Central memory CD8-positive, alpha-beta T cell (primary cell): ENCODE measurements at regions not wholly inside any gene's neighbourhood (a gene's known extent, or its start where the extent isn't known, plus 50 kb on each side); places are given as distances from the start of the nearest gene placed in this dataset.
"Not testable (repeated sequence)": the region's sequence is repeated elsewhere in the genome, so short reads cannot be mapped to it uniquely, and the experiment has no call there.

ENCODE experiments used
- ATAC-seq: fragments of 150-1000 bp; cut with Tn5 transposase; replicated peaks from 2 replicates; pipeline ENCODE4 v1.10.0; 2022; ENCODE audit warnings: mild to moderate bottlenecking, moderate FRiP score, moderate number of reproducible peaks; ENCODE audit not compliant: poor library complexity, severe bottlenecking; ENCODE audit errors: extremely low read depth
- DNase-seq, 2 donors: peaks; one replicate each; pipeline ENCODE4 v3.0.0; 2021; ENCODE audit warnings: low spot score in 2 of 2
- H3K27ac Mint-ChIP-seq: one replicate; pipeline ENCODE4 v1.8.0; 2022; ENCODE audit warnings: low read depth, mild to moderate bottlenecking, moderate library complexity, mixed read lengths
- H3K27me3 Mint-ChIP-seq: one replicate; pipeline ENCODE4 v1.8.0; 2022; ENCODE audit warnings: mixed read lengths
- H3K36me3 Mint-ChIP-seq: one replicate; pipeline ENCODE4 v1.8.0; 2022; ENCODE audit warnings: mild to moderate bottlenecking, moderate library complexity, mixed read lengths; ENCODE audit not compliant: insufficient read depth
- H3K4me1 Mint-ChIP-seq: one replicate; pipeline ENCODE4 v1.8.0; 2022; ENCODE audit warnings: mixed read lengths
- H3K4me3 Mint-ChIP-seq: one replicate; pipeline ENCODE4 v1.8.0; 2022; ENCODE audit warnings: mild to moderate bottlenecking, moderate library complexity, mixed read lengths
- H3K9me3 Mint-ChIP-seq: one replicate; pipeline ENCODE4 v1.8.0; 2022; ENCODE audit warnings: mixed read lengths

DNA sequence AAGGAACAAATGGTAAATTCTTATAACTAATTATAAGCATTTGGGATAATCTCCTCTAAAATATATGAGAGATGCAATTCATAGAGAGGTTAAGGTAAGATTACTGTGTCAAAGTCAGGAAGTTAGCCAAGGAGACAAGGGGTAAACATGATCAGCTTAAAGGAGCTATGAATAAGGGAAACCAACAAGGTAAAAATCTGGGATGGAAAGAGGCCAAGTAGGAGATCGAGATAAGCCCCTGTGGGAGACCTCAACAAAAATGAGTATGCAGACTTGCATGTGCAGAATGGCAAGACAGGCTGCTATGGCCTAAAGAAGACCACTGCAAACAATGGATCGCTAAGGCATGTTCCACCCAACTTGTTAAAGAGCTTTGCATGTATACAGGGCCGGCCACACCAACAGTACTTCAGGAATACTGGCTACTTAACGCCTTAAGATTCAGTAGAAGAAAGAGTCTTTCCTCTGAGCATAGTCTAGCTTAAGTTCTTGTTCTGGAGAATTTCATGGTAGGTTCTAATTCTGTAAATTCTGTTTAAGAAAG lies 738.6 kb downstream of the GALC start:
- Mint-ChIP-seq H3K4me1 (no peaks in the 10 kb centered on the region), H3K9me3 (peaks cover 18% of the 10 kb centered on the region), H3K36me3 (no peaks in the 10 kb centered on the region), H3K4me3 (no peak overlapping the region), H3K27me3 (no peaks in the 10 kb centered on the region), H3K27ac (no peak overlapping the region)
- ATAC-seq: no peak
- no peak for DNase-seq

DNA sequence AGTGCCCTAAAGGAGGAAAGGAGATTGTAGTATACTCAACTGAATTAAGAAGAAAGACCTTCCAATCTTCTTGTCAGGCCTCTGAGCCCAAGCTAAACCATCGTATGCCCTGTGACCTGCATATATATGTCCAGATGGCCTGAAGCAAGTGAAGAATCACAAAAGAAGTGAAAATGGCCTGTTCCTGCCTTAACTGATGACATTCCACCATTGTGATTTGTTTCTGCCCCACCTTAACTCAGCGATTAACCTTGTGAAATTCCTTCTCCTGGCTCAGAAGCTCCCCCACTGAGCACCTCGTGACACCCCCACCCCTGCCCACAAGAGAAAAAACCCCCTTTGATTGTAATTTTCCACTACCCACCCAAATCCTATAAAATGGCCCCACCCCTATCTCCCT lies 739.2 kb downstream of the GALC start:
- H3K4me1 Mint-ChIP-seq, H3K27ac Mint-ChIP-seq, DNase-seq, H3K36me3 Mint-ChIP-seq, ATAC-seq, H3K4me3 Mint-ChIP-seq, H3K27me3 Mint-ChIP-seq: not testable (repeated sequence)
- peaks cover 18% of the 10 kb centered on the region for H3K9me3 Mint-ChIP-seq

DNA sequence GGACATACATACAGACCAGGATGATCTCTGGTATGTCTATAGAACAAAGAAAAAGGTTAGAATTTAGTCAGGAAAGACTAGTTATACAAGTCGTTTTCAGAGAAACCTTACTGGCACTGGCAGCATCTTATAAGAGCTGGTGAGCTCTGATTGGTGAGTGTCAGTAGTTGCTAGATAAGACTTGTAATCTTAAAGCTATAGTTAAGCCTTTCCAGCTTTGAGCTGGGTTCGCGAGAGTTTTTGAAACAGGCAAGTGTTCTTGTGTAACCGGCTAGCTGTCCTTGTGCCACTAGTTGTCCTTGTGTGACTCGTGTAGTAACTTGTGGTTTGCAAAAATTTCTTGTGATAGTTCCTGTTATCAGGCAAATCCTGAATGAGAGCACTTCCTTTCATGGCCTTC lies 740.9 kb downstream of the GALC start:
- Mint-ChIP-seq H3K36me3 (no peaks in the 10 kb centered on the region), H3K27ac (no peak overlapping the region), H3K4me3 (no peak overlapping the region), H3K4me1 (no peaks in the 10 kb centered on the region), H3K9me3 (peaks cover 16% of the 10 kb centered on the region), H3K27me3 (no peaks in the 10 kb centered on the region)
- DNase-seq (no peak), ATAC-seq (no peak)

DNA sequence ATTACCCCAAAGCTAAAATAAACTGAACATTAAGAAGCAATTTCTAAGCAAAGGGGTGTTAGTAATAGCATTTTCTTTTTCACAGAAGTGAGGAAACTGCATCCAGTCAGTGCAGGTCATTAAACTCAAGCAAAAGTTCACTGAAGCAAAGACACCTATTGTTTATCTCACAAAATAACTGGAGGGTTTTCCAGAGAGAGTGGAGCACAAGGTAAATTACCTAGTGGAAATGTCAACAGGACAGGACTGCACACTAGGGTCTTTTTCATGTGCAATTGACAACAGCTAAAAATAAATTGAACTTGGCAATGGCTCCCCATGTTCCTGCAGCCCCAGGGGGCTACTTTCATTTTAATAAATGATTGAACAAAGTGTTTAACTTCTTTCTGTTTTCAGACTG lies 742.0 kb downstream of the GALC start:
- DNase-seq (no peak), ATAC-seq (no peak)
- Mint-ChIP-seq H3K4me3 (no peak overlapping the region), H3K36me3 (no peaks in the 10 kb centered on the region), H3K9me3 (peaks cover 16% of the 10 kb centered on the region), H3K27me3 (no peaks in the 10 kb centered on the region), H3K4me1 (no peaks in the 10 kb centered on the region), H3K27ac (no peak overlapping the region)

DNA sequence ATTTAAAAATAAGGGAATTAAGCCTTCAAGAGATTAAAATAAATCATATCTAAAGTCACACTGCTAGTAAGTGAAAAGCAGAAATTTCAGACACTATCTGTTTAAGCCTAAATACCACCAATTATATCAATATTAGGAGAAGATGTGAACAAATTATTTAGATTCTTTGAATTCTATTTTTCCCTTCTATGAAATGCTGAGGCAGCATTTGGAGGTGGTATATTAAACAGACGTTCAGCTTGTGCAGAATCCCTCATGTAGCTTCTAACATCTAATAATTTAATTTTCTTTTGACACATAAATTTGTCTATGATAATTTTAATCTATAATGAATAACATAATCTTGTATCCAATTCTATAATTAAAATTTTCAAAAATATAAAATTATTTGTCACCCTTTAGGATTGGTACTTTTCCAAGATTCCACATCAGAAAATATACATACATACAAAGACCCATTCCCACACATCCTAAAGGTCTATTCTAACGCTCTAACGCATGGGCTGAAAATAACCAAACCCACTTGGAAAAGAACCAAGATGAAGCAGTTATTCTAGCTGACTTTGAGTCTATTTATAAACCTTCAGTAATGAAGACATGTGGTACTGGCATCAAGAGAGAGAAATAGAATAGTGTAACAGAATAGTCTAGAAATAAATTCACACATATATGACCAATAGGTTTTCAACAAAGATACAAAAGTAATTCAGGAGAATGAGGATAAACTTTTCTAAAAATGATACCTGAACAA lies 751.8 kb downstream of the GALC start:
- Mint-ChIP-seq H3K36me3 (no peaks in the 10 kb centered on the region), H3K4me3 (no peak overlapping the region), H3K27ac (no peak overlapping the region), H3K27me3 (no peaks in the 10 kb centered on the region), H3K4me1 (no peaks in the 10 kb centered on the region), H3K9me3 (peaks cover 29% of the 10 kb centered on the region)
- DNase-seq (no peak), ATAC-seq (no peak)

DNA sequence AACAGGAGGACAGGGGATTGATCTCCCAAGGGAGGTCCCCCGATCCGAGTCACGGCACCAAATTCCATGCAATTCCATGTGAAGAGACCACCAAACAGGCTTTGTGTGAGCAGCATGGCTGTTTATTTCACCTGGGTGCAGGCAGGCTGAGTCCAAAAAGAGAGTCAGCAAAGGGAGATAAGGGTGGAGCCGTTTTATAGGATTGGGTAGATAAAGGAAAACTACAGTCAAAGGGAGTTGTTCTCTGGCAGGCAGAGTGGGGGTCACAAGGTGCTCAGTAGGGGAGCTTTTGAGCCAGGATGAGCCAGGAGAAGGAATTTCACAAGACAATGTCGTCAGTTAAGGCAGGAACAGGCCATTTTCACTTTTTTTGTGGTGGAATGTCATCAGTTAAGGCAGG lies 752.7 kb downstream of the GALC start:
- peaks cover 34% of the 10 kb centered on the region for H3K9me3 Mint-ChIP-seq
- not testable (repeated sequence) for H3K4me3 Mint-ChIP-seq, ATAC-seq, H3K4me1 Mint-ChIP-seq, DNase-seq, H3K36me3 Mint-ChIP-seq, H3K27ac Mint-ChIP-seq, H3K27me3 Mint-ChIP-seq

DNA sequence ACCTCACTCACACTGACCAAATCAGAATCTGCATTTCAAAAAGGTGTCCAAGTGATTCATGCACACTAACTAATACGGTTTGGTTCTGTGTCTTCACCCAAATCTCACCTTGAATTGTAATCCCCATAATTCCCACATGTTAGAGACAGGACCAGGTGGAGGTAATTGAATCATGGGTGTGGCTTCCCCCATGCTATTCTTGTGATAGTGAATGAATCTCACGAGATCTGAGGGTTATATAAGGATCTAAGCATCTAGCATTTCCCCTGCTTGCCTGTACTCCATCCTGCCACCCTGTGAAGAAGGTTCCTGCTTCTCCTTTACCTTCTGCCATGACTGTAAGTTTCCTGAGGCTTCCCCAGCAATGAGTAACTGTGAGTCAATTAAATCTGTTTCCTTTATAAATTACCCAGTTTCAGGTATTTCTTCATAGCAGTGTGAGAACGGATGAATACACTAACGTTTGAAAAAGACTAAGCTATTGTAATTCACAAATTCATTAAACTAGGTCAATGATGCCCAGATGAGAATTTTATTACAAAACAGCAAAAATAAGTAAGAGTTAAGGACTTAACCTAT lies 759.1 kb downstream of the GALC start:
- Mint-ChIP-seq H3K4me3 (no peak overlapping the region), H3K27ac (no peak overlapping the region), H3K4me1 (no peaks in the 10 kb centered on the region), H3K27me3 (no peaks in the 10 kb centered on the region), H3K9me3 (peaks cover 35% of the 10 kb centered on the region), H3K36me3 (no peaks in the 10 kb centered on the region)
- no peak for ATAC-seq
- DNase-seq: no peak

DNA sequence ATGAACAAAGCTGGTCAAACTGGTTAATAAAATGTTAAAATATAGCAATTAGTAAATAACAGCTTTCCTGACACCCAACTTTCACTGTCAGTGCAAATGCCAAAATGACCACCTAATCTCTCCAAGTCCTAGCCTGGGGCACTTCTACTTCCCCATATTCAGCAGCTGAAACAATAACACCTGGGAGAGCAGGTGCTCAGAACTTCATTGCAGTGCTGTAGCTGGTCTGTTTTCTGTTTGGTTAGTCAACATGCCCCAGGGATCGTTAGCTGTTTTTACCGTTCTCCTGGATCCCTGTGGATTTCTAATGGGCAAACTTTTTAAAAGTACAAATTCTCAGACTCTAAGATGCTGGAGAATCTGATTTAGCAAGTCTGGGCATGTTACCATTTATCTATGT lies 759.7 kb downstream of the GALC start:
- Mint-ChIP-seq H3K36me3 (no peaks in the 10 kb centered on the region), H3K9me3 (peaks cover 35% of the 10 kb centered on the region), H3K4me3 (no peak overlapping the region), H3K27me3 (no peaks in the 10 kb centered on the region), H3K27ac (no peak overlapping the region), H3K4me1 (no peaks in the 10 kb centered on the region)
- no peak for ATAC-seq
- no peak for DNase-seq

DNA sequence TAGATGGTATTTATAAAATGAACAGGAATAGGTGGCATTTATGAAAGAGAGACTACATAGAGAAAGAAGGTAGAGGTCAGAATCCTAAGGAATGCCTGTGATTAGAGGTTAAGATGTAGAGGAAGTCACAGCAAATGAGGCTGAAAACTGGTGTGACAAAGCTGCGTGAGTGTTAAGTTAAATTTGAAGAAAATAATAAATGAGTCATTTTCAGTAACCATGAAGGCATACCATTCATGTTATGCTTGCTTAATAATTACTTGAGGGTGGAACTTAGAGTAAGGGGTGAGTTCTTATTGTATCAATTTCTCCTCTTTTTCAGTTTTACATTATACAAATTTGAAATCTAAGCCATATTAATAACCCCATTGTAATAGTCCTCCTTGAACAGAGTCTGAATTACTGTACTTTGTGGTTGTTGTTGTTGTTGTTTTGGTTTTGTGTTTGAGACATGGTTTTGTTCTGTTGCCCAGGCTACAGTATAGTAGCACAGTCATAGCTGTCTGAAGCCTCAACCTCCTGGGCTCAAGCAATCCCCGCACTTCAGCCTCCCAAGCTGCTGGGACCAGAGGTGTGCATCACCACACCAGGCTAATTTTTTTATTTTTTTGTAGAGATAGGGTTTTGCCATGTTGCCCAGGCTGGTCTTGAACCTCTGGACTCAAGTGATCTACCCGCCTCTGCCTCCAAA lies 761.5 kb downstream of the GALC start:
- no peak for ATAC-seq
- H3K27me3 Mint-ChIP-seq: no peaks in the 10 kb centered on the region
- no peaks in the 10 kb centered on the region for H3K4me1 Mint-ChIP-seq
- no peak overlapping the region for H3K4me3 Mint-ChIP-seq
- no peak for DNase-seq
- peaks cover 34% of the 10 kb centered on the region for H3K9me3 Mint-ChIP-seq
- H3K27ac Mint-ChIP-seq: no peak overlapping the region
- no peaks in the 10 kb centered on the region for H3K36me3 Mint-ChIP-seq

DNA sequence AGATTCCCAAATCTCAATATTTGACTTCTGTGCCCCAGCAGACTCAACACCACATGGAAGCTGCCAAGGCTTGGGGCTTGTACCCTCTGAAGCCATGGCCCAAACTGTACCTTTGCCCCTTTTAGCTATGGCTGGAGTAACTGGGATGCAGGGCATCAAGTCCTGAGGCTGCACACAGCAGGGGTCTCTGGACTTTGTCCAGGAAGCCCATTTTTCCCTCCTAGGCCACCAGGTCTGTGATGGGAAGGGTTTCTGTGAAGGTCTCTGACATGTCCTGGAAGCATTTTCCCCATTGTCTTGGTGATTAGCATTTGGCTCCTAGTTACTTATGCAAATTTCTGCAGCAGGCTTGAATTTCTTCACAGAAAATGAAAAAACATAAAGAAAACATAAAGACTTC lies 762.3 kb downstream of the GALC start:
- H3K4me1 Mint-ChIP-seq: no peaks in the 10 kb centered on the region
- H3K36me3 Mint-ChIP-seq: no peaks in the 10 kb centered on the region
- ATAC-seq (no peak), DNase-seq (no peak)
- H3K4me3 Mint-ChIP-seq: no peak overlapping the region
- no peak overlapping the region for H3K27ac Mint-ChIP-seq
- H3K27me3 Mint-ChIP-seq: no peaks in the 10 kb centered on the region
- H3K9me3 Mint-ChIP-seq: peaks cover 28% of the 10 kb centered on the region

DNA sequence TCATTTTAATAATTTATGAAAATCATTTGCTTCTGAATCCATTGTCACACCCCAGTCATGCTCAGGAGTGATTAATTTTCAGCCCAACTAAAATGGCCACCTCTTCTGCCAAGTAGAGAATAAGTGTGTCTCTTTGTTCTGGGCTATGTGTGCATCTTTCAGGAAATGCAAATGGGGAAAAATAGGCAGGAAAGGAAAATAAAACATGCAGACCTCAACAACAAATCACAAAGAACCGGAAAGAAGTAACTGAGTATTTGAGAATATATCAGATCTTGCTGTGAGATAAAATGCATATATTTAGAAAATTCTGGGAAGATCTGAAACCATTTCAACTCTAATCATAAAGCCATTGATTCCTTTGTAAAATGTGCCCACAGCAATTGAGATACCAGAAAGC lies 763.9 kb downstream of the GALC start:
- Mint-ChIP-seq H3K4me3 (no peak overlapping the region), H3K27ac (no peak overlapping the region), H3K27me3 (no peaks in the 10 kb centered on the region), H3K4me1 (no peaks in the 10 kb centered on the region), H3K9me3 (peaks cover 25% of the 10 kb centered on the region), H3K36me3 (no peaks in the 10 kb centered on the region)
- ATAC-seq (no peak), DNase-seq (no peak)

DNA sequence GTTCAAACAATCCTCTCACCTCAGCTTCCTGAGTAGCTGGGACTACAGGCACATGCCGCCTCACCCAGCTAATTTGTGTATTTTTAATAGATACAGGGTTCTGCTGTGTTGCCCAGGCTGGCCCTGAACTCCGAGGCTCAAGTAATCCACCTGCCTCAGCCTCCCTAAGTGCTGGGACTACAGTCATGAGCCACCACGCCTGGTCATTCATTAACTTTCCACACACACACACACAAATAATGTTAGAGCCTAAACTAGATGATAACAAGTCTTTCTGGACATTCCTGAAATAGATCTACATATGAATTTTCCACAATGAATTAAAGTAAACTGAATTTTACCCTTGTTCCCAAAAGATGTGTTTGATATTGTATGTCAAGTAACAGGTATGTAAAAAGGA lies 776.0 kb downstream of the GALC start:
- Mint-ChIP-seq H3K27me3 (no peaks in the 10 kb centered on the region), H3K27ac (no peak overlapping the region), H3K4me1 (no peaks in the 10 kb centered on the region), H3K9me3 (peaks cover 22% of the 10 kb centered on the region), H3K4me3 (no peak overlapping the region), H3K36me3 (no peaks in the 10 kb centered on the region)
- no peak for ATAC-seq
- DNase-seq: no peak

DNA sequence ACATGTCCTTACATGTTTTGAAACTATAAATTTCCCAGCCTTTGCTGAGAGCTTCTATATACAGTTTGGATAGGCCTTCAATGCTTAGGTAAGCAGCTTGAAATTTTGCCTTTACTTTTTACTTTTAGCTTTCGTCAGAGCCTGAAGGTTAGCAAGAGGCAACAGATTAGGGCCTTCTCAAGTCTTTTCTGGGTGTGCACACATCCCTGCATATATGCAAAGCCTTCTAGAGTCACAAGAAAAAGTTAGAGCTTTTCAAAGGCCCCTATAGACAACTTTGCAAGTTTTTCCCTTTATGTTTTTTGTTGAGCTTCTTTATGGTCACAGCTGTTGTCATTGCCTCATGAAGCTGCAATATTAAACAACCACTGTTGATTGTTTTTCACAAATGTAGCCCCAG lies 778.4 kb downstream of the GALC start:
- Mint-ChIP-seq H3K4me3 (no peak overlapping the region), H3K4me1 (no peaks in the 10 kb centered on the region), H3K27ac (no peak overlapping the region), H3K9me3 (peaks cover 16% of the 10 kb centered on the region), H3K27me3 (no peaks in the 10 kb centered on the region), H3K36me3 (no peaks in the 10 kb centered on the region)
- ATAC-seq: no peak
- DNase-seq: no peak
